Type B pancreatic cell (in vitro differentiated cells): ENCODE measurements at regions not wholly inside any gene's neighbourhood (a gene's known extent, or its start where the extent isn't known, plus 50 kb on each side); places are given as distances from the start of the nearest gene placed in this dataset.

Experiments
- DNase-seq: peaks from one replicate; pipeline ENCODE4 v3.0.0; 2021; ENCODE audit warnings: mixed read lengths; ENCODE audit not compliant: unreplicated experiment; ENCODE audit errors: extremely low spot score
- H3K27ac Mint-ChIP-seq: 2 replicates; pipeline ENCODE4 v1.8.0; 2021; ENCODE audit warnings: mild to moderate bottlenecking, mixed read lengths
- H3K27me3 Mint-ChIP-seq: 2 replicates; pipeline ENCODE4 v1.8.0; 2021; ENCODE audit warnings: mixed read lengths
- H3K36me3 Mint-ChIP-seq: 2 replicates; pipeline ENCODE4 v1.8.0; 2021; ENCODE audit warnings: mixed read lengths
- H3K4me1 Mint-ChIP-seq: one replicate; pipeline ENCODE4 v1.8.0; 2021; ENCODE audit warnings: mixed read lengths; ENCODE audit not compliant: unreplicated experiment
- H3K4me3 Mint-ChIP-seq: 2 replicates; pipeline ENCODE4 v1.8.0; 2021; ENCODE audit warnings: mild to moderate bottlenecking, mixed read lengths
- H3K9me3 Mint-ChIP-seq: 2 replicates; pipeline ENCODE4 v1.8.0; 2021; ENCODE audit warnings: mixed read lengths
- TF ChIP-seq, protein P1 (sequence below): fragments of 200-600 bp; sonication (generic); conservative IDR thresholded peaks from 2 replicates; pipeline ENCODE4 v1.5.0; 2021; ENCODE audit warnings: antibody characterized with exemption, mild to moderate bottlenecking

DNA sequence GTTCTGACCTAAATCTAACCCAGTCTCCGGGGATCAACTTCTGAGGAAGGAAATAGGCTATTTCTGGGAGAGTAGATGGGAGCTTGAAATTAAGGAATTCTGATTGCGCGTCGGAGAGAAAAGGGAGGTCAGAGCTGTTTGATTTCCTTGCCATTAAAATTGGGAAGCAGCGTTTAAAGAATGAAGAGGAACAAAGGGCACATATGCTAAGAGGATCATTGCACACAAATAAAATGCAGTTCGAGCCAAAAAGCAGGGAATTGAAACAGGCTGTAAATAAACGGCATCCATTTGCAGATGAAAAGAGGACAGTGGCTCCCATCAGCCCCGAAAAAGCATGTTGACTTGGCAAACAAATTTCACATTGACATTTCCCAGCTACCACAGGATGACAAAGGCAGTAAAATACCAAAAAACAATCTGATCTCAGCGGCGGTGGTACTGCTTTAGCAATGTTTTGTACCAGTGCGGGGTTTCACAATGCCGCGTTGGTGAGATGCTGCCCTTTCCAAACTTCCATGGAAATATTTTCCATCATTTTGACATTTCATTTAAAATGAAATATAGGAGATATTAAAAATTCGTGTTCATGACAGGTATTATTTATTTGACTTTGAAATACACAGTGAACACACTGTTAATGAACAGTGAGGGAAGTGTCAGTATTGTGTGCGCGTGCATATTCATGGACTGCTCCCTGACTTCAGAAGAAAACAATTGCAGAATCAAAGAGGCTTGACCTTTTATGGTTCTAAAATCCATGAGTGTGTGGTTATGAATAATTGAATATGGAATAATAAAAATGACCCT lies 108.8 kb downstream of the SQOR start:
- no peaks in the 10 kb centered on the region for H3K36me3 Mint-ChIP-seq
- H3K4me3 Mint-ChIP-seq = no peak overlapping the region
- no peaks in the 10 kb centered on the region for H3K4me1 Mint-ChIP-seq
- H3K27ac Mint-ChIP-seq = no peak overlapping the region
- peaks cover 5% of the 10 kb centered on the region for H3K9me3 Mint-ChIP-seq
- TF ChIP-seq, protein P1, sequence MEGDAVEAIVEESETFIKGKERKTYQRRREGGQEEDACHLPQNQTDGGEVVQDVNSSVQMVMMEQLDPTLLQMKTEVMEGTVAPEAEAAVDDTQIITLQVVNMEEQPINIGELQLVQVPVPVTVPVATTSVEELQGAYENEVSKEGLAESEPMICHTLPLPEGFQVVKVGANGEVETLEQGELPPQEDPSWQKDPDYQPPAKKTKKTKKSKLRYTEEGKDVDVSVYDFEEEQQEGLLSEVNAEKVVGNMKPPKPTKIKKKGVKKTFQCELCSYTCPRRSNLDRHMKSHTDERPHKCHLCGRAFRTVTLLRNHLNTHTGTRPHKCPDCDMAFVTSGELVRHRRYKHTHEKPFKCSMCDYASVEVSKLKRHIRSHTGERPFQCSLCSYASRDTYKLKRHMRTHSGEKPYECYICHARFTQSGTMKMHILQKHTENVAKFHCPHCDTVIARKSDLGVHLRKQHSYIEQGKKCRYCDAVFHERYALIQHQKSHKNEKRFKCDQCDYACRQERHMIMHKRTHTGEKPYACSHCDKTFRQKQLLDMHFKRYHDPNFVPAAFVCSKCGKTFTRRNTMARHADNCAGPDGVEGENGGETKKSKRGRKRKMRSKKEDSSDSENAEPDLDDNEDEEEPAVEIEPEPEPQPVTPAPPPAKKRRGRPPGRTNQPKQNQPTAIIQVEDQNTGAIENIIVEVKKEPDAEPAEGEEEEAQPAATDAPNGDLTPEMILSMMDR = no peak
- no peak for DNase-seq
- peaks cover 5% of the 10 kb centered on the region for H3K27me3 Mint-ChIP-seq

DNA sequence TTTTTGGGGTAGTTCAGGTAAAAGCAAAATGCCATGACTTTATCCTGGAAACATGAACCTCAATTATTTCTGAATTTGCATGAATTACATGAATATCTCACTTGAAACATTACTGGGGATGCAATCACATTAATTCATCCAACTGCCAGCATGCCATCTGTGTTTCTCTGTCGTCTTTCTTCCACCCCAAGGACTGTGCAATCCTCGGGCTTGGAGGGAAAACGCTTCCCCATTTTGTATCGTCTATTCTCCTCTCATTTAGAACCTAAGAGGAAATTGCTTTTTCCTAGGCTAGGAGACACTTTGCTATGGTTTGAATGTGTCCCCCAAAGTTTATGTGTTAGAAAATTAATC lies 109.4 kb downstream of the SQOR start:
- no peaks in the 10 kb centered on the region for H3K36me3 Mint-ChIP-seq
- peaks cover 5% of the 10 kb centered on the region for H3K27me3 Mint-ChIP-seq
- H3K4me3 Mint-ChIP-seq = no peak overlapping the region
- TF ChIP-seq, protein P1 = no peak
- no peaks in the 10 kb centered on the region for H3K4me1 Mint-ChIP-seq
- peaks cover 5% of the 10 kb centered on the region for H3K9me3 Mint-ChIP-seq
- no peak for DNase-seq
- H3K27ac Mint-ChIP-seq = no peak overlapping the region

- no peaks in the 10 kb centered on the region for H3K27me3 Mint-ChIP-seq
- no peak for DNase-seq
- no peaks in the 10 kb centered on the region for H3K9me3 Mint-ChIP-seq
- H3K36me3 Mint-ChIP-seq = no peaks in the 10 kb centered on the region
- TF ChIP-seq, protein P1 = no peak
- no peak overlapping the region for H3K27ac Mint-ChIP-seq
- H3K4me1 Mint-ChIP-seq = no peaks in the 10 kb centered on the region
- no peak overlapping the region for H3K4me3 Mint-ChIP-seq
Measured at GRCh38 chr15:45747426-45747825, 112.6 kb downstream of the SQOR start.

GRCh38 chr15:45751629-45752028 lies 116.8 kb downstream of the SQOR start:
- TF ChIP-seq, protein P1 = no peak
- Mint-ChIP-seq H3K4me3 (no peak overlapping the region), H3K9me3 (no peaks in the 10 kb centered on the region), H3K27me3 (no peaks in the 10 kb centered on the region), H3K27ac (no peak overlapping the region), H3K36me3 (no peaks in the 10 kb centered on the region), H3K4me1 (no peaks in the 10 kb centered on the region)
- DNase-seq = no peak

GRCh38 chr15:45759936-45760335 lies 125.1 kb downstream of the SQOR start:
- Mint-ChIP-seq H3K36me3 (no peaks in the 10 kb centered on the region), H3K27me3 (no peaks in the 10 kb centered on the region), H3K4me1 (peaks cover 4% of the 10 kb centered on the region), H3K4me3 (no peak overlapping the region), H3K27ac (no peak overlapping the region), H3K9me3 (no peaks in the 10 kb centered on the region)
- TF ChIP-seq, protein P1 = no peak
- DNase-seq = no peak
